ENCODE measurements at regions not wholly inside any gene's neighbourhood (a gene's known extent, or its start where the extent isn't known, plus 50 kb on each side); places are given as distances from the start of the nearest gene placed in this dataset.
"Not testable (repeated sequence)": the region's sequence is repeated elsewhere in the genome, so short reads cannot be mapped to it uniquely, and the experiment has no call there.

- DNase-seq: no peak
Measured at GRCh38 chr16:60204181-60204580, 1470.1 kb upstream of the GOT2 start.

DNA sequence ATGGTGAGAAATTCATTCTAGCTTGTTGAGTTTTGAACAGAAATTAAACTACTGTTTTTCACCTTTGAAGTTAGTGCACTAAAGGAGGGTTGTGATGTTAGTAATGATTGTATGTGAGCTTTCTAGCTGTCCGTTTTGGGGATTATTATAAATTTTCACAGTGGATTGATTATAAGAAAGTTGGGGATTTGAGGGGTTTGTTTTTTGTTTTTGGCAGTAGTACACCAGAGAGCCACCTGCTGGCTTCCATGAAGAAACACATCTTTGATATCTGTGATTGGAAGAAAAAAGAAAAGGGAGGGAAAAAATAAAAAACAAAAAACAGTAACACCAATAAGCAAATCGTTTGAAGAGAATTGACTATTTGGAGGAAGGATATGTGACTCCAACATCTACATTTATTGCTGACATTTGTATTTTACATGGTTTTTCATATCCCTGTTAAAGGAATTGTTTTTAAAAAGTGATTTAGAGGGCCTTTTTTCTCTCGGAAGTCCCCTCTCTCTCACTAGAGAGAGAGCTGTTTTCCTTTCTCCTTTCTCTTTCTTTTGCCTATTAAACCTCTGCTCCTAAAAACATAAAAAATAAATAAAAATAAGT, 1469.5 kb upstream of the GOT2 start:
- no peak for DNase-seq

GRCh38 chr16:60200729-60201128, 1466.6 kb upstream of the GOT2 start:
- not testable (repeated sequence) for DNase-seq

- no peak for DNase-seq
Measured at GRCh38 chr16:60200161-60200560, 1466.0 kb upstream of the GOT2 start.

DNA sequence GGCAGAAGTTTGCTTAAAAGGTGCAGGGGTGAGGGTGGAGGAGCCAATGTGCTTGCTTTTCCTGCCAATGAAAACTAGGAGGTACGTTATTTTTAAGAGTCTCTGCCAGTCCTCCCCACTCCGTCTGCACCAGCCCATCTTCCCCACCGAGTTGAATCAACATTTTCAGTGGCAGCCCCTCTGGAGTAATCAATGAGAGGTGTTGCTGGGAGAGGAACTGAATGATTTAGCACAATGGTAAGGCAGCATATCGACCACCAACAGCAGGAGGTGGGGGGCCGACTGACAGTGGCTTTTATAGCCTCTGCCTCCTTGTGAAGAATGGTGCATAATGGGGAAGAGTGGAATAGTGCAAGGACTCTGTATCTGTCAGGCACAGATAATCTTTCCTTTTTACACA, 1465.0 kb upstream of the GOT2 start:
- no peak for DNase-seq

GRCh38 chr16:60181536-60181935, 1447.4 kb upstream of the GOT2 start:
- no peak for DNase-seq

GRCh38 chr16:60180609-60181008, 1446.5 kb upstream of the GOT2 start:
- DNase-seq: no peak

- no peak for DNase-seq
Measured at GRCh38 chr16:60170196-60170595, 1436.1 kb upstream of the GOT2 start.

DNA sequence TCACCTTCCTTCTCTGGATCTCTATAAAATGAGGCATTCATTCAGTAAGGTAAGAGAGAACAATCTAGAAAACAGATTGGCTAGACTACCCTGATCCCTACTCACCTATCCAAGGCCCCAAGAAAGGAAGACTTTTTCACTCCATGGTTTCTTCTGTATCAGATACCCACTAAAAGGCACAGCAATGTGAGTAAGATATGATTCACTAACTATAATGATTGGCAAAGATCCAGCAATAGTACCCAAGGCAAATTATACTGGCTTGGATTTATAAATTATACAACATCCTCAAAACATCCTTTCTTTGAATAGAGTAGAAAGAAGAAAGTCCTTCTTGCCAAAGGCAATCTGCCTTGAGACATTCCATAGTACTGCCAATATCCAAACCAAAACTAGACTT, 1432.0 kb upstream of the GOT2 start:
- DNase-seq: no peak

- DNase-seq: no peak
Measured at GRCh38 chr16:60151987-60152386, 1417.9 kb upstream of the GOT2 start.

GRCh38 chr16:60150907-60151306, 1416.8 kb upstream of the GOT2 start:
- no peak for DNase-seq

DNA sequence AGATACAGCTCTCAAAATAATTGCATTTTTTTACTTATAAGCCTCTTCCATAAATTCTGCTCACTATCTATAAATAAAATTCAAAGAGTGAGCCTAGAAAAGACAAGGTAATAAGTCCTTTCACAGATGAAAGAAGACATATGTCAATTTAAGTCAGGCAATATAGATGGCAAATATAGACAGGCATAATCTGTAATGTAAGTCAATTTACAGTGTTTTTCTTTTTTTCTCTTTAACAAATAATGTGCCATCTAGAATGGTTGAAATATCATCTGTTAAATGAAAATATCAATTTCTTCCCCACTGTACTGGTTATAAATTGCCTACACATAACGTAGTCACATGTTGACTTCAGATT, 1409.2 kb upstream of the GOT2 start:
- DNase-seq: no peak

GRCh38 chr16:60142619-60143347, 1408.7 kb upstream of the GOT2 start:
- no peak for DNase-seq

DNA sequence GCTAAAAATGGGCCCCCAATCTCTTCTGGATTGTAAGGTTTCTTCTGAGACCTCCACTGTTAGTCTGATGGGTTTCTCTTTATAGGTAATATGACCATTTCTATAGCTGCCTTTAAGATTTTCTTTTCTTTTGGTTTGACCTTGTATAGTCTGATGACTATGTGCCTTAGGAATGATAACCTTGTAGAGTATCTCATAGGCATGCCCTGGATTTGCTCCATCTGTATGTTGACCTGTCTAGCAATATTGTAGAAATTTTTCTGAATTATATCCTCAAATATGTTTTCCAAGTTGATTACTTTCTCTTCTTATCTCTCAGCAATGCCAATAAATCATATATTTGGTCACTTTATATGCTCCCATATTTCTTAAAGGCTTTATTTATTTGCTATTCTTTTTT, 1403.8 kb upstream of the GOT2 start:
- no peak for DNase-seq

DNA sequence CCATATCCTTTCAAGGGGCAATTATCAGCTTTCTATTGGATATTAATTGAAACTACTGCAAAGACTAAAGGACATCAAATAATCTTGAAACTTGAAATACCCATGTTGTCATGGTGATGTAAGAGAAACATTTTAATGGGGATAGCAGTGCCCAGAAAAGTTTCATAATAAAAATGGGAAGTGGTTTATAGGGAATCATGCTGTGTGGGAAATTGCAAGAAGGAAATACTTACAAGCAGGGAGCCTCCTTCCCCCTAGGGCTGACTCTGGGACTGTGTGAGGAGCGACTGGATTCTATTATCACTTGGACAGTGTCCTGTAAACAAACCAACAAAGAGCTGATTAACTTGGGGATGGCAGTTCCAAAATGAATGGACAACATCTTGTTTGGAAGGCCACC, 1393.1 kb upstream of the GOT2 start:
- DNase-seq: no peak

DNA sequence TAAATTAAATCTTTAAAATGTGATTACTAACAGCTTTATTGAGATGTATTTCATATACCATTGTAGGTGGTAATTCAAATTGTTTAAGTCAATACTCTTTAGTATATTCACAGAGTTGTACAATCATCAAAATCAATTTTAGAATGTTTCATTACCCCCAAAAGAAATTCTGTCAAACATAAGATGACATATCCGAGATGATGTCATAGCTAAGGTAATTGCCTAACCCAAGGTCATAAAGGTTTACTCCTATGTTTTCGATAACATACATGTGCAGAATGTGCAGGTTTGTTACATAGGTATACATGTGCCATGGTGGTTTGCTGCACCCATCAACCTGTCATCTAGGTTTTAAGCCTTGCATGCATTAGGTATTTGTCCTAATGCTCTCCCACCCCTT, 1392.0 kb upstream of the GOT2 start:
- not testable (repeated sequence) for DNase-seq

DNA sequence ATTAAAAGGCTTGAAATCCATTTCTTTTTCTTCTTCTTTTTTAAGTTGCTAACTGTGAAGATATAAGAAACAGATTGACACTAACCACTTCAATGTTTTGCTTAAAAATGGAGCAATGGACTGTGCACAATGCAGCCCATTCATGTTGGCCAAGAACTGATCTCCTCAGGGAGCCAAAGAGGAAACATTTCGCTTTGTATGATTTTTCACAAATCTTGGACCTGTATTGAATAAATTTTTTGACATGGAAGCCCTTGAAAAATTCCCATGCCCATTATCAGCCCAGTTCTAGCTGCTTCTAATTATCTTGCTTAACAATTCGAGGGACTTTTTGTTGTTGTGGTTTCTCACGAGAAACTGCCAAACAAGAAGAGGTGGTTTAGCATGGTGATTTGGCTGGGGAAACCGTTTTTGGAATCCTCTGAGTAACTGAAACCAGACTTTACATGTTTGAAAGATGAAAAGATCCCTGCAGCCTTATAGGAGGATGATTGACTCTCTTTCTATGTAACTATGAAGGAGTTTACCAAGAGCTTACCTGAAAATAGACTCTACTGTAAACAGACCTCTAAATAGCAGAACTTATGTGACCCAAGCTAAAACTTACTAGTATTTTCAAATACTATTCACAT, 1389.4 kb upstream of the GOT2 start:
- no peak for DNase-seq

- DNase-seq: no peak
Measured at GRCh38 chr16:60120586-60120985, 1386.5 kb upstream of the GOT2 start.

- DNase-seq: no peak
Measured at GRCh38 chr16:60110531-60110930, 1376.4 kb upstream of the GOT2 start.

DNA sequence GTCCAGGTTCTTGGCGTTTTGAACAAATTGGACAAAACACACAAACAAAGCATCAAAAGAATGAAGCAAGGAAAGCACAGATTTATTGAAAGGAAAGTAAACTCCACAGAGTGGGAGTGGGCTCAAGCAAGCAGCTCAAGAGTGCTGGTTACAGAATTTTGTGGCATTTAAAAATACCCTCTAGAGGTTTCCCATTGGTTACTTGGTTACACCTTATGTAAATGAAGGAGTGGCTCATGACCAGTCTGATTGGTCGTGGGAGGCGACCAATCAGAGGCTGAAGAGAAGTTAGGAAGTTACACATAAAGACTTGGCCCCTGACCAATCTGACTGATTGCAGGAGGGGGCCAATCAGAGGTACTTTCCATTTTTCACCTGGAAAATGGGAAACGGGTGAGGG, 1373.8 kb upstream of the GOT2 start:
- no peak for DNase-seq

DNA sequence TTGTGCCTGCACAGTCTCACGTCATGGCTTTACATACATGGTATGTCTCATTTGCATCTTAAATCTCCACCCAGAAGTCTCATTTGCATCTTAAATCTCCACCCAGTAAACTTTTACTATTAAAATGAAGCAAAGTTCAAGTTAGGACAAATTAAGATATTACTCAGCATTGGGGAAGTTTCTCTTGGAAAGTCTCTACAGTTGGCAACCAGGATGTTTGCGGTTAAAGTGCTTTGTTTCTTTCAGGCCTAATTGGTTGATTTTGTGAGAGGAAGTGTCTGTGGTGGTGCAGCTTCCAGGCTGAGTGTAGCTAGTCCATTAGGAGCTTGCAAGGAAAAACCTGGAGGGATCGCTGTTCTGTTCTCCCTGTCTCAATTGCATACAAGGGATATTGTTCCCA, 1373.3 kb upstream of the GOT2 start:
- DNase-seq: no peak

GRCh38 chr16:60100371-60100770, 1366.3 kb upstream of the GOT2 start:
- no peak for DNase-seq

DNA sequence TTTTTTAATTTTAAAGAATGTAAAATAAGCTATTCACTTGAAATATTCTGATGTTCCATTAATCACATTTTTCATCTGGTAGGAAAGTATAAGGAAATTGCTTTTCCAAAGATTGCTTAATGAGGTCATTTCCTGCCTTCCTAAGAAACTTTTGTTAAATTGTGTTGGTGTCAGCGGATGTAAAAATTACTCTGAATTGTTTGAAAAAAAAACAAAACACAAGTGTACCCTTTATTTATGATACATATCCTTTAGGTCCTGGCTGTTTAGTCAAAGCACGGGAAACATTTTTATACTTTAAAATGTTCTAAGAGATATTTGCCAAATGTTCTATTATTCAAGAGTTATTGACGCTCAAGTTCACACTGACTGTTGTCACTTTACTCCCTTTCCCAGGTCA, 1357.4 kb upstream of the GOT2 start:
- DNase-seq: no peak

DNA sequence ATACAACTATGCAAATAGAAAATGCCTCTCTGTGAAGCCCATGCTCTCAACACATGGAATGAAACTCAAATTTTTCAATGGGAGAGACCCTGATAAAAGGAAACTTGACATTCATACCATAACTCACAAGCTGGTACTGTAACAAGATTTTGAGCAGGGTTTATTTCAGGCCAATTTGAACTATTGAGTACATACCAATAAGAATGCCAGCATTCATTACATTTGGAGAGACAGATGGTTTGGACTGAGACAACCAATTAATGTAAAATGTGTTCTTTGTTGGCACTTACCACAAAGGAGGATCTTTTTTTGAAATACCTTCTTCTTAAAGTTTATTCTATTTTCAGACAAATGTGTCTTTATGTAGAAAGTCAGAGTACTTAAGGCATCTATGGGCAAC, 1357.0 kb upstream of the GOT2 start:
- DNase-seq: no peak

DNA sequence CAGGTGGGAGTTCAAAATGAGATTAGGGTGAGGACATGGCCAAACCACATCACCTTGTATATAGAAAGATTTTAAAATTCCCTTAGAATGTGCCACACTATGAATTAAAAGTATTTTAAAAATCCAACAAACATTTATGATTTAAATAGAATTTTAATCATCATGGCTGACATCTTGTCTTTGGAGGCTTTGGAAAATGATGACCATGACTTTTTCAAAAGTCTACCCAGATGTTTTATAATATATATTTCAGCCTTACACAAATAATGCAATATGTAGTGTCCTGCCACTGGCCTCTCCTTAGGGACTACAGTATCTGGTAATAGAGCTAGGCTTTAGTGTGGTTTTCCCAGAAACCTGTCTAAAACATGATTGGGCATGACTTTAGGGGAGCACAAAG, 1353.4 kb upstream of the GOT2 start:
- DNase-seq: no peak
